SU-DHL-6 (cell line): ENCODE measurements at regions not wholly inside any gene's neighbourhood (a gene's known extent, or its start where the extent isn't known, plus 50 kb on each side); places are given as distances from the start of the nearest gene placed in this dataset.

Experiments
- CTCF ChIP-seq: fragments of 200-600 bp; sonication (generic); IDR thresholded peaks from one replicate; pipeline ENCODE4 v1.5.1; 2017; ENCODE audit warnings: antibody characterized with exemption, mild to moderate bottlenecking, low read length, moderate library complexity; ENCODE audit not compliant: insufficient read depth, poor library complexity, severe bottlenecking
- EZH2phosphoT487 ChIP-seq: fragments of 200-600 bp; sonication (generic), shearing (Covaris generic); conservative IDR thresholded peaks from 2 replicates; pipeline ENCODE4 v1.6.1; 2018; ENCODE audit warnings: mild to moderate bottlenecking, antibody characterized with exemption, low read length, moderate library complexity, mixed read lengths

- TF ChIP-seq CTCF: no peak
- TF ChIP-seq EZH2phosphoT487: no peak
Observed at GRCh38 chr15:25969886-25970285, 106.8 kb upstream of the ATP10A start.
